ENCODE measurements at regions not wholly inside any gene's neighbourhood (a gene's known extent, or its start where the extent isn't known, plus 50 kb on each side); places are given as distances from the start of the nearest gene placed in this dataset.
A peak's percentile ranks its signal among the peaks of the same experiment; 100 is the strongest.

- H3K36me3 ChIP-seq = no peaks in the 10 kb centered on the region
Measured at GRCh38 chr3:110066206-110066605, 728.9 kb upstream of the DPPA4 start.

GRCh38 chr3:110067527-110067926 is 730.2 kb upstream of the DPPA4 start:
- TF ChIP-seq CTCF (IDR thresholded peaks at IDR 0.05) = no peak
- no peak for TF ChIP-seq EP300 (IDR thresholded peaks at IDR 0.05)
- no peak for TF ChIP-seq POLR2A (IDR thresholded peaks at IDR 0.05)
- no peak for TF ChIP-seq POLR2AphosphoS5 (IDR thresholded peaks at IDR 0.05)
- DNase-seq (no peak), ATAC-seq (ENCODE audit: low FRiP score in 2 of 2) (no peak)
- Histone ChIP-seq H3K27ac (no peak overlapping the region), H3K36me3 (no peaks in the 10 kb centered on the region), H3K9me3 (peaks cover 0 to 1% (median 0%) of the 10 kb centered on the region in 4 donors), H3K27me3 (no peaks in the 10 kb centered on the region), H3K4me1 (no peaks in the 10 kb centered on the region), H3K4me3 (no peak overlapping the region)
- WGBS, 2 donors = 76 to 88% methylated on average over 1 of the region's 1 CpG

More at GRCh38 chr3:110066206-110066605, 728.9 kb upstream of the DPPA4 start:
- Histone ChIP-seq H3K27me3 (no peaks in the 10 kb centered on the region), H3K9me3 (no peaks in the 10 kb centered on the region), H3K27ac (no peak overlapping the region), H3K4me3 (no peak overlapping the region), H3K4me1 (no peaks in the 10 kb centered on the region)
- DNase-seq (no peak), ATAC-seq (ENCODE audit: low FRiP score in 2 of 2) (no peak)
- TF ChIP-seq EP300 (IDR thresholded peaks at IDR 0.05) = no peak
- TF ChIP-seq POLR2A (IDR thresholded peaks at IDR 0.05) = no peak
- TF ChIP-seq CTCF (IDR thresholded peaks at IDR 0.05) = no peak
- TF ChIP-seq POLR2AphosphoS5 (IDR thresholded peaks at IDR 0.05) = no peak
- WGBS, 2 donors = 88 to 92% methylated on average over 3 of the region's 3 CpGs

GRCh38 chr3:110069761-110070160 is 732.4 kb upstream of the DPPA4 start:
- no peaks in the 10 kb centered on the region for H3K27me3 ChIP-seq
- 49 to 66% methylated on average over 2 of the region's 2 CpGs for WGBS, 2 donors
- no peak for ATAC-seq (ENCODE audit: low FRiP score in 2 of 2)
- TF ChIP-seq CTCF (IDR thresholded peaks at IDR 0.05) (no peak), EP300 (IDR thresholded peaks at IDR 0.05) (no peak), POLR2AphosphoS5 (IDR thresholded peaks at IDR 0.05) (no peak), POLR2A (IDR thresholded peaks at IDR 0.05) (no peak)
- no peak for DNase-seq
- H3K4me3 ChIP-seq = no peak overlapping the region
- no peaks in the 10 kb centered on the region for H3K4me1 ChIP-seq
- H3K9me3 ChIP-seq = peaks cover 0 to 3% (median 0%) of the 10 kb centered on the region in 4 donors
- H3K27ac ChIP-seq = no peak overlapping the region
- H3K36me3 ChIP-seq = no peaks in the 10 kb centered on the region

GRCh38 chr3:110070161-110070916 is 733.0 kb upstream of the DPPA4 start:
- Histone ChIP-seq H3K9me3 (peaks cover 0 to 3% (median 0%) of the 10 kb centered on the region in 4 donors), H3K4me3 (no peak overlapping the region), H3K27ac (no peak overlapping the region), H3K4me1 (no peaks in the 10 kb centered on the region), H3K36me3 (no peaks in the 10 kb centered on the region), H3K27me3 (no peaks in the 10 kb centered on the region)
- 82 to 84% methylated on average over 2 of the region's 2 CpGs for WGBS, 2 donors
- TF ChIP-seq EP300 (IDR thresholded peaks at IDR 0.05) (no peak), POLR2AphosphoS5 (IDR thresholded peaks at IDR 0.05) (no peak), CTCF (IDR thresholded peaks at IDR 0.05) (no peak), POLR2A (IDR thresholded peaks at IDR 0.05) (no peak)
- DNase-seq = no peak
- peak in 1 of 2 donors; percentile 17 for ATAC-seq (ENCODE audit: low FRiP score in 2 of 2)

GRCh38 chr3:110074095-110074494 is 736.7 kb upstream of the DPPA4 start:
- Histone ChIP-seq H3K27ac (no peak overlapping the region), H3K36me3 (no peaks in the 10 kb centered on the region), H3K9me3 (peaks cover 0 to 3% (median 0%) of the 10 kb centered on the region in 4 donors), H3K27me3 (no peaks in the 10 kb centered on the region), H3K4me1 (no peaks in the 10 kb centered on the region), H3K4me3 (no peak overlapping the region)
- DNase-seq (no peak), ATAC-seq (ENCODE audit: low FRiP score in 2 of 2) (no peak)
- TF ChIP-seq POLR2AphosphoS5 (IDR thresholded peaks at IDR 0.05) (no peak), EP300 (IDR thresholded peaks at IDR 0.05) (no peak), POLR2A (IDR thresholded peaks at IDR 0.05) (no peak), CTCF (IDR thresholded peaks at IDR 0.05) (no peak)
- WGBS, 2 donors = 70 to 93% methylated on average over 3 of the region's 3 CpGs
